ENCODE measurements at regions not wholly inside any gene's neighbourhood (a gene's known extent, or its start where the extent isn't known, plus 50 kb on each side); places are given as distances from the start of the nearest gene placed in this dataset.

GRCh38 chr17:79244665-79245064 is 170.0 kb downstream of the ENGASE start:
- DNase-seq (ENCODE audit: low read depth, low spot score) = no peak
- in situ Hi-C loops (cut with HindIII; ENCODE audit: low sequenced_read_pairs) = no loop called here
- H3K4me3 ChIP-seq (ENCODE audit: low read depth, low read length) = no peak overlapping the region
- TF ChIP-seq CTCF (IDR thresholded peaks at IDR 0.05; ENCODE audit: low read depth, low read length) = no peak

GRCh38 chr17:79243996-79244395 is 169.4 kb downstream of the ENGASE start:
- DNase-seq (ENCODE audit: low read depth, low spot score) = no peak
- no peak for TF ChIP-seq CTCF (IDR thresholded peaks at IDR 0.05; ENCODE audit: low read depth, low read length)
- no peak overlapping the region for H3K4me3 ChIP-seq (ENCODE audit: low read depth, low read length)
- in situ Hi-C loops (cut with HindIII; ENCODE audit: low sequenced_read_pairs) = no loop called here

GRCh38 chr17:79243603-79243990 is 169.0 kb downstream of the ENGASE start:
- no peak for TF ChIP-seq CTCF (IDR thresholded peaks at IDR 0.05; ENCODE audit: low read depth, low read length)
- in situ Hi-C loops (cut with HindIII; ENCODE audit: low sequenced_read_pairs) = no loop called here
- DNase-seq (ENCODE audit: low read depth, low spot score) = no peak
- H3K4me3 ChIP-seq (ENCODE audit: low read depth, low read length) = no peak overlapping the region

- in situ Hi-C loops (cut with HindIII; ENCODE audit: low sequenced_read_pairs) = no loop called here
- no peak overlapping the region for H3K4me3 ChIP-seq (ENCODE audit: low read depth, low read length)
- no peak for TF ChIP-seq CTCF (IDR thresholded peaks at IDR 0.05; ENCODE audit: low read depth, low read length)
- no peak for DNase-seq (ENCODE audit: low read depth, low spot score)
Measured at GRCh38 chr17:79242873-79243602, 168.4 kb downstream of the ENGASE start.

- in situ Hi-C loops (cut with HindIII; ENCODE audit: low sequenced_read_pairs) = no loop called here
- no peak for DNase-seq (ENCODE audit: low read depth, low spot score)
Measured at GRCh38 chr17:79242393-79242792, 167.8 kb downstream of the ENGASE start.

GRCh38 chr17:79241616-79242015 is 167.0 kb downstream of the ENGASE start:
- no peak for TF ChIP-seq CTCF (IDR thresholded peaks at IDR 0.05; ENCODE audit: low read depth, low read length)
- no peak overlapping the region for H3K4me3 ChIP-seq (ENCODE audit: low read depth, low read length)
- in situ Hi-C loops (cut with HindIII; ENCODE audit: low sequenced_read_pairs) = no loop called here
- DNase-seq (ENCODE audit: low read depth, low spot score) = no peak

More at GRCh38 chr17:79242393-79242792, 167.8 kb downstream of the ENGASE start:
- no peak for TF ChIP-seq CTCF (IDR thresholded peaks at IDR 0.05; ENCODE audit: low read depth, low read length)
- H3K4me3 ChIP-seq (ENCODE audit: low read depth, low read length) = no peak overlapping the region
